ENCODE measurements at regions not wholly inside any gene's neighbourhood (a gene's known extent, or its start where the extent isn't known, plus 50 kb on each side); places are given as distances from the start of the nearest gene placed in this dataset.

- WGBS, 2 donors, result 58 to 62% methylated on average over 2 of the region's 2 CpGs
- no peak overlapping the region for H3K4me3 ChIP-seq
- H3K27ac ChIP-seq, result no peak overlapping the region
- no peaks in the 10 kb centered on the region for H3K36me3 ChIP-seq (ENCODE audit: low read depth, missing control alignments)
- no peak for DNase-seq
- H3K4me1 ChIP-seq, result no peaks in the 10 kb centered on the region
- no peaks in the 10 kb centered on the region for H3K9me3 ChIP-seq
- H3K27me3 ChIP-seq, result no peaks in the 10 kb centered on the region
- intact Hi-C loops (cut with DNase I; ENCODE audit: low total_unique reads), result no loop called here
- no peak for TF ChIP-seq POLR2A (IDR thresholded peaks at IDR 0.05)
- TF ChIP-seq, protein P1, sequence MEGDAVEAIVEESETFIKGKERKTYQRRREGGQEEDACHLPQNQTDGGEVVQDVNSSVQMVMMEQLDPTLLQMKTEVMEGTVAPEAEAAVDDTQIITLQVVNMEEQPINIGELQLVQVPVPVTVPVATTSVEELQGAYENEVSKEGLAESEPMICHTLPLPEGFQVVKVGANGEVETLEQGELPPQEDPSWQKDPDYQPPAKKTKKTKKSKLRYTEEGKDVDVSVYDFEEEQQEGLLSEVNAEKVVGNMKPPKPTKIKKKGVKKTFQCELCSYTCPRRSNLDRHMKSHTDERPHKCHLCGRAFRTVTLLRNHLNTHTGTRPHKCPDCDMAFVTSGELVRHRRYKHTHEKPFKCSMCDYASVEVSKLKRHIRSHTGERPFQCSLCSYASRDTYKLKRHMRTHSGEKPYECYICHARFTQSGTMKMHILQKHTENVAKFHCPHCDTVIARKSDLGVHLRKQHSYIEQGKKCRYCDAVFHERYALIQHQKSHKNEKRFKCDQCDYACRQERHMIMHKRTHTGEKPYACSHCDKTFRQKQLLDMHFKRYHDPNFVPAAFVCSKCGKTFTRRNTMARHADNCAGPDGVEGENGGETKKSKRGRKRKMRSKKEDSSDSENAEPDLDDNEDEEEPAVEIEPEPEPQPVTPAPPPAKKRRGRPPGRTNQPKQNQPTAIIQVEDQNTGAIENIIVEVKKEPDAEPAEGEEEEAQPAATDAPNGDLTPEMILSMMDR (IDR thresholded peaks at IDR 0.05), result no peak
Measured at GRCh38 chr12:30048371-30048770, 264.6 kb upstream of the TMTC1 start.

- H3K36me3 ChIP-seq (ENCODE audit: low read depth, missing control alignments), result no peaks in the 10 kb centered on the region
- no peaks in the 10 kb centered on the region for H3K4me1 ChIP-seq
- H3K27me3 ChIP-seq, result no peaks in the 10 kb centered on the region
- intact Hi-C loops (cut with DNase I; ENCODE audit: low total_unique reads), result no loop called here
- 36 to 46% methylated on average over 5 of the region's 5 CpGs for WGBS, 2 donors
- H3K4me3 ChIP-seq, result no peak overlapping the region
- no peak for DNase-seq
- no peak for TF ChIP-seq POLR2A (IDR thresholded peaks at IDR 0.05)
- TF ChIP-seq, protein P1 (IDR thresholded peaks at IDR 0.05), result no peak
- H3K9me3 ChIP-seq, result no peaks in the 10 kb centered on the region
- no peak overlapping the region for H3K27ac ChIP-seq
Measured at GRCh38 chr12:30047516-30048254, 263.9 kb upstream of the TMTC1 start.

GRCh38 chr12:30046376-30046775 lies 262.6 kb upstream of the TMTC1 start:
- Histone ChIP-seq H3K27me3 (no peaks in the 10 kb centered on the region), H3K9me3 (no peaks in the 10 kb centered on the region), H3K4me3 (no peak overlapping the region), H3K36me3 (ENCODE audit: low read depth, missing control alignments) (no peaks in the 10 kb centered on the region), H3K4me1 (no peaks in the 10 kb centered on the region), H3K27ac (no peak overlapping the region)
- TF ChIP-seq, protein P1 (IDR thresholded peaks at IDR 0.05), result no peak
- TF ChIP-seq POLR2A (IDR thresholded peaks at IDR 0.05), result no peak
- 70 to 71% methylated on average over 2 of the region's 2 CpGs for WGBS, 2 donors
- DNase-seq, result no peak
- intact Hi-C loops (cut with DNase I; ENCODE audit: low total_unique reads), result no loop called here

- Histone ChIP-seq H3K27ac (no peak overlapping the region), H3K36me3 (ENCODE audit: low read depth, missing control alignments) (no peaks in the 10 kb centered on the region), H3K9me3 (no peaks in the 10 kb centered on the region), H3K4me1 (no peaks in the 10 kb centered on the region), H3K27me3 (no peaks in the 10 kb centered on the region), H3K4me3 (no peak overlapping the region)
- DNase-seq, result no peak
- WGBS, 2 donors, result 89 to 93% methylated on average over 1 of the region's 1 CpG
- intact Hi-C loops (cut with DNase I; ENCODE audit: low total_unique reads), result no loop called here
- TF ChIP-seq, protein P1 (IDR thresholded peaks at IDR 0.05), result no peak
- no peak for TF ChIP-seq POLR2A (IDR thresholded peaks at IDR 0.05)
Measured at GRCh38 chr12:30045171-30045570, 261.4 kb upstream of the TMTC1 start.

DNA sequence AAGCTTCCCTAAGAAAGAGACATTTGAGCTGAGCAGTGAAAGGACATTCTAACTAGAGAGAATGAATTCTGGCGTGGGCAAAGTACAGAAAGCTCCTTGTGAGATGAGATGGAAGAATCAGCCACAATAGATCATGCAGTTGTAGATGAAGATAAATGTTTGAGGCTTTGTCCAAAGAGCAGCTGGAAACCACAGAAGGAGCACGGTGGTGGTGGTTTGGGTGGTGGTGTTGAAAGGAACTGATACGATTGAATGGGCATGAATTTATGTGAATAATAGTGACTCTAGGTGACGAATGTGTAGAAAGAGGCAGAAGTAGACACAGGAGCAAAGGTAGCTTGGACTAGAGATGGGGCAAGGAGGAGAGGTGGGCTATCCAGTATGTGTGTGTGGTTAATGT lies 260.5 kb upstream of the TMTC1 start:
- no peak overlapping the region for H3K27ac ChIP-seq
- no peak overlapping the region for H3K4me3 ChIP-seq
- H3K27me3 ChIP-seq, result no peaks in the 10 kb centered on the region
- H3K9me3 ChIP-seq, result no peaks in the 10 kb centered on the region
- WGBS, 2 donors, result 85 to 92% methylated on average over 4 of the region's 4 CpGs
- no peaks in the 10 kb centered on the region for H3K36me3 ChIP-seq (ENCODE audit: low read depth, missing control alignments)
- H3K4me1 ChIP-seq, result no peaks in the 10 kb centered on the region
- DNase-seq, result no peak
- TF ChIP-seq, protein P1 (IDR thresholded peaks at IDR 0.05), result no peak
- TF ChIP-seq POLR2A (IDR thresholded peaks at IDR 0.05), result no peak
- intact Hi-C loops (cut with DNase I; ENCODE audit: low total_unique reads), result no loop called here

Data from testis (tissue), 2 donors.